ENCODE measurements at regions not wholly inside any gene's neighbourhood (a gene's known extent, or its start where the extent isn't known, plus 50 kb on each side); places are given as distances from the start of the nearest gene placed in this dataset.
A peak's percentile ranks its signal among the peaks of the same experiment; 100 is the strongest.

GRCh38 chr5:18744441-18744840 lies 1110.2 kb downstream of the TAF11L14 start:
- Histone ChIP-seq H3K27me3 (no peaks in the 10 kb centered on the region), H3K9me3 (no peaks in the 10 kb centered on the region), H3K4me3 (no peak overlapping the region), H3K27ac (no peak overlapping the region), H3K4me1 (no peaks in the 10 kb centered on the region), H3K36me3 (ENCODE audit: low read depth, missing control alignments) (no peaks in the 10 kb centered on the region)
- DNase-seq, result no peak
- WGBS, 2 donors, result 82 to 89% methylated on average over 3 of the region's 3 CpGs
- no peak for TF ChIP-seq POLR2A (IDR thresholded peaks at IDR 0.05)
- no peak for TF ChIP-seq CTCF (IDR thresholded peaks at IDR 0.05)
- intact Hi-C loops (cut with DNase I; ENCODE audit: low total_unique reads), result no loop called here

GRCh38 chr5:18745042-18745987 lies 1111.1 kb downstream of the TAF11L14 start:
- intact Hi-C loops (cut with DNase I; ENCODE audit: low total_unique reads), result no loop called here
- no peaks in the 10 kb centered on the region for H3K27me3 ChIP-seq
- H3K36me3 ChIP-seq (ENCODE audit: low read depth, missing control alignments), result no peaks in the 10 kb centered on the region
- no peaks in the 10 kb centered on the region for H3K9me3 ChIP-seq
- 78 to 86% methylated on average over 13 of the region's 13 CpGs for WGBS, 2 donors
- H3K4me1 ChIP-seq, result no peaks in the 10 kb centered on the region
- TF ChIP-seq POLR2A (IDR thresholded peaks at IDR 0.05), result no peak
- TF ChIP-seq CTCF (IDR thresholded peaks at IDR 0.05), result no peak
- H3K27ac ChIP-seq, result peak overlapping the region in 1 of 2 donors; percentile 45
- H3K4me3 ChIP-seq, result peak overlapping the region; percentile 29 to 43
- no peak for DNase-seq

- intact Hi-C loops (cut with DNase I; ENCODE audit: low total_unique reads), result no loop called here
- TF ChIP-seq POLR2A (IDR thresholded peaks at IDR 0.05), result no peak
- TF ChIP-seq CTCF (IDR thresholded peaks at IDR 0.05), result no peak
- no peaks in the 10 kb centered on the region for H3K36me3 ChIP-seq (ENCODE audit: low read depth, missing control alignments)
- no peaks in the 10 kb centered on the region for H3K9me3 ChIP-seq
- peak overlapping the region in 1 of 2 donors; percentile 45 for H3K27ac ChIP-seq
- DNase-seq, result no peak
- H3K4me1 ChIP-seq, result no peaks in the 10 kb centered on the region
- peak overlapping the region; percentile 29 to 43 for H3K4me3 ChIP-seq
- H3K27me3 ChIP-seq, result no peaks in the 10 kb centered on the region
- 50 to 77% methylated on average over 9 of the region's 9 CpGs for WGBS, 2 donors
Observed at GRCh38 chr5:18745988-18746615, 1111.8 kb downstream of the TAF11L14 start.

- no peaks in the 10 kb centered on the region for H3K36me3 ChIP-seq (ENCODE audit: low read depth, missing control alignments)
- 93 to 94% methylated on average over 4 of the region's 4 CpGs for WGBS, 2 donors
- intact Hi-C loops (cut with DNase I; ENCODE audit: low total_unique reads), result no loop called here
- no peaks in the 10 kb centered on the region for H3K27me3 ChIP-seq
- no peaks in the 10 kb centered on the region for H3K9me3 ChIP-seq
- TF ChIP-seq POLR2A (IDR thresholded peaks at IDR 0.05), result no peak
- no peak for TF ChIP-seq CTCF (IDR thresholded peaks at IDR 0.05)
- no peak overlapping the region for H3K4me3 ChIP-seq
- H3K27ac ChIP-seq, result no peak overlapping the region
- DNase-seq, result no peak
- H3K4me1 ChIP-seq, result no peaks in the 10 kb centered on the region
Observed at GRCh38 chr5:18749763-18750162, 1115.5 kb downstream of the TAF11L14 start.
